ENCODE measurements at regions not wholly inside any gene's neighbourhood (a gene's known extent, or its start where the extent isn't known, plus 50 kb on each side); places are given as distances from the start of the nearest gene placed in this dataset.

GRCh38 chr9:28915202-28915930 is 1342.1 kb upstream of the C9orf72 start:
- no peak for TF ChIP-seq CTCF (IDR thresholded peaks at IDR 0.05)
- intact Hi-C loops (cut with DNase I): no loop called here
- DNase-seq (no peak), ATAC-seq (no peak)
- Histone ChIP-seq H3K27me3 (ENCODE audit: low read depth) (no peaks in the 10 kb centered on the region), H3K4me1 (no peaks in the 10 kb centered on the region), H3K27ac (no peak overlapping the region), H3K4me3 (no peak overlapping the region), H3K36me3 (no peaks in the 10 kb centered on the region), H3K9me3 (no peaks in the 10 kb centered on the region)

GRCh38 chr9:28916348-28916747 is 1343.1 kb upstream of the C9orf72 start:
- DNase-seq: no peak
- intact Hi-C loops (cut with DNase I): no loop called here
- Histone ChIP-seq H3K27me3 (ENCODE audit: low read depth) (no peaks in the 10 kb centered on the region), H3K27ac (no peak overlapping the region), H3K36me3 (no peaks in the 10 kb centered on the region), H3K9me3 (no peaks in the 10 kb centered on the region), H3K4me1 (no peaks in the 10 kb centered on the region), H3K4me3 (no peak overlapping the region)
- no peak for ATAC-seq
- TF ChIP-seq CTCF (IDR thresholded peaks at IDR 0.05): no peak

GRCh38 chr9:28921857-28922500 is 1348.7 kb upstream of the C9orf72 start:
- TF ChIP-seq CTCF (IDR thresholded peaks at IDR 0.05): no peak
- H3K36me3 ChIP-seq: no peaks in the 10 kb centered on the region
- no peak overlapping the region for H3K27ac ChIP-seq
- H3K4me1 ChIP-seq: no peaks in the 10 kb centered on the region
- intact Hi-C loops (cut with DNase I): no loop called here
- DNase-seq: no peak
- no peak overlapping the region for H3K4me3 ChIP-seq
- no peaks in the 10 kb centered on the region for H3K9me3 ChIP-seq
- no peaks in the 10 kb centered on the region for H3K27me3 ChIP-seq (ENCODE audit: low read depth)
- no peak for ATAC-seq

- Histone ChIP-seq H3K27ac (no peak overlapping the region), H3K4me3 (no peak overlapping the region), H3K36me3 (no peaks in the 10 kb centered on the region), H3K9me3 (no peaks in the 10 kb centered on the region), H3K27me3 (ENCODE audit: low read depth) (no peaks in the 10 kb centered on the region), H3K4me1 (no peaks in the 10 kb centered on the region)
- intact Hi-C loops (cut with DNase I): no loop called here
- DNase-seq: no peak
- TF ChIP-seq CTCF (IDR thresholded peaks at IDR 0.05): no peak
- ATAC-seq: no peak
Observed at GRCh38 chr9:28922891-28923290, 1349.6 kb upstream of the C9orf72 start.

GRCh38 chr9:28923351-28923750 is 1350.1 kb upstream of the C9orf72 start:
- no peak for TF ChIP-seq CTCF (IDR thresholded peaks at IDR 0.05)
- no peaks in the 10 kb centered on the region for H3K36me3 ChIP-seq
- no peak for DNase-seq

More at GRCh38 chr9:28923351-28923750, 1350.1 kb upstream of the C9orf72 start:
- ATAC-seq: no peak
- H3K27ac ChIP-seq: no peak overlapping the region
- no peaks in the 10 kb centered on the region for H3K9me3 ChIP-seq
- no peaks in the 10 kb centered on the region for H3K4me1 ChIP-seq
- intact Hi-C loops (cut with DNase I): no loop called here
- no peak overlapping the region for H3K4me3 ChIP-seq
- no peaks in the 10 kb centered on the region for H3K27me3 ChIP-seq (ENCODE audit: low read depth)
